HG02588 (cell line): ENCODE measurements at regions not wholly inside any gene's neighbourhood (a gene's known extent, or its start where the extent isn't known, plus 50 kb on each side); places are given as distances from the start of the nearest gene placed in this dataset.
"Not testable (repeated sequence)": the region's sequence is repeated elsewhere in the genome, so short reads cannot be mapped to it uniquely, and the experiment has no call there.

Experiments
- ATAC-seq: cut with Tn5 transposase; IDR thresholded peaks from one replicate; pipeline ENCODE4 v1.9.1; 2021; ENCODE audit warnings: mild to moderate bottlenecking, moderate library complexity; ENCODE audit not compliant: unreplicated experiment

GRCh38 chr1:239963856-239964255, 127.8 kb upstream of the FMN2 start:
- no peak for ATAC-seq

GRCh38 chr1:239976130-239976968, 115.3 kb upstream of the FMN2 start:
- peak; percentile 86 for ATAC-seq

GRCh38 chr1:239977416-239977815, 114.3 kb upstream of the FMN2 start:
- no peak for ATAC-seq

GRCh38 chr1:239979456-239979855, 112.2 kb upstream of the FMN2 start:
- no peak for ATAC-seq

GRCh38 chr1:239982762-239983161, 108.9 kb upstream of the FMN2 start:
- no peak for ATAC-seq

GRCh38 chr1:239985044-239985443, 106.6 kb upstream of the FMN2 start:
- ATAC-seq: no peak

- ATAC-seq: no peak
These were observed 104.5 kb upstream of the FMN2 start for GRCh38 chr1:239987103-239987745.

GRCh38 chr1:239989990-239990389, 101.7 kb upstream of the FMN2 start:
- ATAC-seq: no peak

- ATAC-seq: not testable (repeated sequence)
These were observed 99.1 kb upstream of the FMN2 start for GRCh38 chr1:239992566-239992965.

GRCh38 chr1:239993366-239993765, 98.3 kb upstream of the FMN2 start:
- ATAC-seq: no peak

GRCh38 chr1:239995281-239995680, 96.4 kb upstream of the FMN2 start:
- ATAC-seq: no peak

GRCh38 chr1:239997160-239997514, 94.5 kb upstream of the FMN2 start:
- no peak for ATAC-seq

GRCh38 chr1:239997515-239998311, 94.0 kb upstream of the FMN2 start:
- ATAC-seq: no peak

- ATAC-seq: no peak
These were observed 93.4 kb upstream of the FMN2 start for GRCh38 chr1:239998312-239998649.

GRCh38 chr1:239999170-239999569, 92.5 kb upstream of the FMN2 start:
- no peak for ATAC-seq

- ATAC-seq: no peak
These were observed 91.0 kb upstream of the FMN2 start for GRCh38 chr1:240000634-240001033.

GRCh38 chr1:240001177-240001740, 90.4 kb upstream of the FMN2 start:
- ATAC-seq: no peak

GRCh38 chr1:240004086-240004749, 87.5 kb upstream of the FMN2 start:
- ATAC-seq: no peak

GRCh38 chr1:240005997-240006650, 85.6 kb upstream of the FMN2 start:
- ATAC-seq: no peak

GRCh38 chr1:240008298-240008697, 83.4 kb upstream of the FMN2 start:
- no peak for ATAC-seq
